ENCODE measurements at regions not wholly inside any gene's neighbourhood (a gene's known extent, or its start where the extent isn't known, plus 50 kb on each side); places are given as distances from the start of the nearest gene placed in this dataset.

DNA sequence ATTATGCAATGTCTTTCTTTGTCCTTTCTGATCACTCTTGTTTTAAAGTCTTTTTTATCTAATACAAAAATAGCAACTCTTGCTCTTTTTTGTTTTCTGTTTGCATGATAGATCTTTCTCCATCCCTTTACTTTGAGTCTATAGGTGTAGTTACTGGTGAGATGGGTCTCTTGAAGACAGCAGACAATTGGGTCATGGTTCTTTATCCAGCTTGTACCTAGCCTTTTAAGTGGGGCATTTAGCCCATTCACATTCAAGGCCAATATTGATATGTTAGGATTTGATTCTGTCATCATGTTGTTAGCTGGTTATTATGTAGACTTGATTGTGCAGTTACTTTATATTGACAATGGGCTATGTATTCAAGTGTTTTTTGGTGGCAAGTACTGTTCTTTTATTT, 245.9 kb upstream of the TARS1 start:
- TF ChIP-seq, protein P1, sequence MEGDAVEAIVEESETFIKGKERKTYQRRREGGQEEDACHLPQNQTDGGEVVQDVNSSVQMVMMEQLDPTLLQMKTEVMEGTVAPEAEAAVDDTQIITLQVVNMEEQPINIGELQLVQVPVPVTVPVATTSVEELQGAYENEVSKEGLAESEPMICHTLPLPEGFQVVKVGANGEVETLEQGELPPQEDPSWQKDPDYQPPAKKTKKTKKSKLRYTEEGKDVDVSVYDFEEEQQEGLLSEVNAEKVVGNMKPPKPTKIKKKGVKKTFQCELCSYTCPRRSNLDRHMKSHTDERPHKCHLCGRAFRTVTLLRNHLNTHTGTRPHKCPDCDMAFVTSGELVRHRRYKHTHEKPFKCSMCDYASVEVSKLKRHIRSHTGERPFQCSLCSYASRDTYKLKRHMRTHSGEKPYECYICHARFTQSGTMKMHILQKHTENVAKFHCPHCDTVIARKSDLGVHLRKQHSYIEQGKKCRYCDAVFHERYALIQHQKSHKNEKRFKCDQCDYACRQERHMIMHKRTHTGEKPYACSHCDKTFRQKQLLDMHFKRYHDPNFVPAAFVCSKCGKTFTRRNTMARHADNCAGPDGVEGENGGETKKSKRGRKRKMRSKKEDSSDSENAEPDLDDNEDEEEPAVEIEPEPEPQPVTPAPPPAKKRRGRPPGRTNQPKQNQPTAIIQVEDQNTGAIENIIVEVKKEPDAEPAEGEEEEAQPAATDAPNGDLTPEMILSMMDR (IDR thresholded peaks at IDR 0.05): no peak
- TF ChIP-seq EHMT2 (IDR thresholded peaks at IDR 0.05; ENCODE audit: low read depth): no peak
- no peak for TF ChIP-seq SMC3 (IDR thresholded peaks at IDR 0.05)
- TF ChIP-seq, protein P2, sequence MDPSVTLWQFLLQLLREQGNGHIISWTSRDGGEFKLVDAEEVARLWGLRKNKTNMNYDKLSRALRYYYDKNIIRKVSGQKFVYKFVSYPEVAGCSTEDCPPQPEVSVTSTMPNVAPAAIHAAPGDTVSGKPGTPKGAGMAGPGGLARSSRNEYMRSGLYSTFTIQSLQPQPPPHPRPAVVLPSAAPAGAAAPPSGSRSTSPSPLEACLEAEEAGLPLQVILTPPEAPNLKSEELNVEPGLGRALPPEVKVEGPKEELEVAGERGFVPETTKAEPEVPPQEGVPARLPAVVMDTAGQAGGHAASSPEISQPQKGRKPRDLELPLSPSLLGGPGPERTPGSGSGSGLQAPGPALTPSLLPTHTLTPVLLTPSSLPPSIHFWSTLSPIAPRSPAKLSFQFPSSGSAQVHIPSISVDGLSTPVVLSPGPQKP (IDR thresholded peaks at IDR 0.05; ENCODE audit: low read depth, low read length): no peak
- TF ChIP-seq ZFP36 (IDR thresholded peaks at IDR 0.05; ENCODE audit: borderline replicate concordance, partially characterized antibody): no peak
- TF ChIP-seq HOXA7 (CRISPR knock-in tag; IDR thresholded peaks at IDR 0.05): no peak
- no peak for TF ChIP-seq BHLHE40 (IDR thresholded peaks at IDR 0.05; ENCODE audit: low read depth, low read length)
- TF ChIP-seq EP300 (IDR thresholded peaks at IDR 0.05): no peak
- no peak for TF ChIP-seq CHD2 (IDR thresholded peaks at IDR 0.05; ENCODE audit: low read length, partially characterized antibody)
- TF ChIP-seq MYC (IDR thresholded peaks at IDR 0.05; ENCODE audit: borderline replicate concordance, low read length): no peak

Measured in A549 (cell line).